NCI-H524 treated with DMSO at 0.1 percent for 48 hours (cell line): ENCODE measurements at regions not wholly inside any gene's neighbourhood (a gene's known extent, or its start where the extent isn't known, plus 50 kb on each side); places are given as distances from the start of the nearest gene placed in this dataset.
"Not testable (repeated sequence)": the region's sequence is repeated elsewhere in the genome, so short reads cannot be mapped to it uniquely, and the experiment has no call there.

Experiments used
- DNase-seq: peaks from one replicate; lab custom pipeline; 2025; lab: John Stamatoyannopoulos, UW

GRCh38 chr17:31677036-31677435 lies 182.0 kb downstream of the COPRS start:
- DNase-seq, result no peak

GRCh38 chr17:31675392-31675791 lies 183.7 kb downstream of the COPRS start:
- not testable (repeated sequence) for DNase-seq

GRCh38 chr17:31674717-31675349 lies 184.2 kb downstream of the COPRS start:
- no peak for DNase-seq

GRCh38 chr17:31674305-31674704 lies 184.7 kb downstream of the COPRS start:
- DNase-seq, result no peak

GRCh38 chr17:31673076-31673475 lies 186.0 kb downstream of the COPRS start:
- no peak for DNase-seq

- no peak for DNase-seq
These were observed 186.8 kb downstream of the COPRS start for GRCh38 chr17:31672161-31672819.

- no peak for DNase-seq
These were observed 195.5 kb downstream of the COPRS start for GRCh38 chr17:31663576-31663975.

GRCh38 chr17:31660684-31661083 lies 198.4 kb downstream of the COPRS start:
- DNase-seq, result no peak

- DNase-seq, result no peak
These were observed 201.2 kb downstream of the COPRS start for GRCh38 chr17:31657876-31658275.

- no peak for DNase-seq
These were observed 204.1 kb downstream of the COPRS start for GRCh38 chr17:31654936-31655335.

- DNase-seq, result no peak
These were observed 205.4 kb downstream of the COPRS start for GRCh38 chr17:31653691-31654090.

GRCh38 chr17:31650756-31651520 lies 208.1 kb downstream of the COPRS start:
- DNase-seq, result no peak

GRCh38 chr17:31649302-31649701 lies 209.7 kb downstream of the COPRS start:
- DNase-seq, result no peak

- no peak for DNase-seq
These were observed 211.4 kb downstream of the COPRS start for GRCh38 chr17:31647661-31648060.

GRCh38 chr17:31646642-31647041 lies 212.4 kb downstream of the COPRS start:
- no peak for DNase-seq

GRCh38 chr17:31645351-31645750 lies 213.7 kb downstream of the COPRS start:
- no peak for DNase-seq

GRCh38 chr17:31631766-31632165 lies 227.3 kb downstream of the COPRS start:
- DNase-seq, result no peak

- not testable (repeated sequence) for DNase-seq
These were observed 228.2 kb downstream of the COPRS start for GRCh38 chr17:31630866-31631265.

- DNase-seq, result peak; percentile 72
These were observed 229.2 kb downstream of the COPRS start for GRCh38 chr17:31629696-31630470.

GRCh38 chr17:31627960-31628359 lies 231.1 kb downstream of the COPRS start:
- DNase-seq, result no peak

GRCh38 chr17:31623990-31624389 lies 232.5 kb downstream of the RAB11FIP4 start:
- no peak for DNase-seq

- no peak for DNase-seq
These were observed 231.0 kb downstream of the RAB11FIP4 start for GRCh38 chr17:31622500-31622899.
